HepG2 (cell line): ENCODE measurements at regions not wholly inside any gene's neighbourhood (a gene's known extent, or its start where the extent isn't known, plus 50 kb on each side); places are given as distances from the start of the nearest gene placed in this dataset.

Experiments
- ATAC-seq: fragments of 200-7000 bp; cut with Tn5 transposase; 3 replicates; pipeline ENCODE4 v1.9.1; 2020; ENCODE audit warnings: mild to moderate bottlenecking, moderate library complexity
- BruUV-seq: library from RNA; stranded (reverse); fragments of 400-500 nt; replicated peaks from 2 replicates; lab custom pipeline; 2021; lab: Mats Ljungman, UMichigan
- CTCF ChIA-PET: fragments of 300-600 bp; formaldehyde crosslinking; extraction: SDS; loops from one replicate; lab custom pipeline; 2021; ENCODE audit warnings: low total read pairs, inconsistent platforms, low intra/inter-chr PET ratio; lab: Yijun Ruan, JAX
- POLR2A ChIA-PET: fragments of 350-600 bp; sonication (Branson Sonifier 250); formaldehyde crosslinking; loops from one replicate; lab custom pipeline; 2020; ENCODE audit warnings: antibody characterized with exemption, inconsistent platforms; lab: Yijun Ruan, JAX
- DNase-seq: peaks from one replicate; pipeline ENCODE4 v3.0.0-alpha.2; 2015; ENCODE audit warnings: low spot score
- FAIRE-seq: peaks from 3 replicates; lab custom pipeline; 2011; peaks lifted over from hg19 to GRCh38; lab: Jason Lieb, UNC
- H2AFZ ChIP-seq: one replicate; pipeline ENCODE4 v1.6.1; 2011; ENCODE audit warnings: low read length, inconsistent platforms
- H3K27ac ChIP-seq: fragments of 300-600 bp; 3 replicates; pipeline ENCODE4 v1.8.0; 2011; ENCODE audit warnings: mixed run types, mild to moderate bottlenecking, mixed read lengths, low read length, inconsistent platforms; ENCODE audit not compliant: insufficient read depth; ENCODE audit errors: extremely low read length
- H3K27me3 ChIP-seq, 2 experiments: fragments of 200-600 bp in 1 of 2; 2 replicates in 1 of 2; 3 replicates in 1 of 2; pipeline versions ENCODE4 v1.6.0 to v1.8.0; 2011; ENCODE audit warnings: low read length in 2 of 2, mild to moderate bottlenecking in 2 of 2, moderate library complexity in 2 of 2, inconsistent platforms in 1 of 2; ENCODE audit not compliant: insufficient read depth in 2 of 2, control insufficient read depth in 1 of 2
- H3K36me3 ChIP-seq, 2 experiments: fragments of 200-600 bp in 1 of 2; replicated peaks in 1 of 2; 2 replicates in 1 of 2; 3 replicates in 1 of 2; pipeline versions ENCODE4 v1.5.1 to v1.8.0; 2011; ENCODE audit warnings: low read length in 2 of 2, inconsistent platforms in 1 of 2; ENCODE audit not compliant: insufficient read depth in 2 of 2, control insufficient read depth in 1 of 2
- H3K4me1 ChIP-seq: 2 replicates; pipeline ENCODE4 v1.5.1; 2012; ENCODE audit warnings: low read length, inconsistent platforms; ENCODE audit not compliant: insufficient read depth
- H3K4me2 ChIP-seq: 2 replicates; pipeline ENCODE4 v1.6.0; 2011; ENCODE audit warnings: low read depth, low read length, inconsistent platforms
- H3K4me3 ChIP-seq, 3 experiments: fragments of 200-600 bp in 1 of 3; sonication (generic), shearing (Covaris generic) in 1 of 3; replicated peaks in 1 of 3; 2 replicates each; pipeline ENCODE4 v1.5.1; 2011 to 2016; ENCODE audit warnings: low read length in 3 of 3, inconsistent platforms in 2 of 3, low read depth in 2 of 3, mild to moderate bottlenecking in 2 of 3, control low read depth in 1 of 3, mixed read lengths in 1 of 3; ENCODE audit not compliant: insufficient read depth in 1 of 3
- H3K79me2 ChIP-seq: one replicate; pipeline ENCODE4 v1.6.1; 2011; ENCODE audit warnings: low read length, inconsistent platforms; ENCODE audit not compliant: insufficient read depth
- H3K9ac ChIP-seq: 2 replicates; pipeline ENCODE4 v1.6.0; 2011; ENCODE audit warnings: mild to moderate bottlenecking, low read depth, low read length, inconsistent platforms; ENCODE audit not compliant: insufficient read depth
- H3K9me3 ChIP-seq: 2 replicates; pipeline ENCODE4 v1.5.1; 2012; ENCODE audit warnings: mild to moderate bottlenecking, low read length
- H4K20me1 ChIP-seq: 2 replicates; pipeline ENCODE4 v1.6.0; 2011; ENCODE audit warnings: inconsistent platforms, mild to moderate bottlenecking, low read length, moderate library complexity; ENCODE audit not compliant: insufficient read depth
- ATF1 ChIP-seq: IDR thresholded peaks from 2 replicates; pipeline ENCODE4 v1.6.1; 2016; ENCODE audit warnings: mild to moderate bottlenecking, control low read depth
- ATRX ChIP-seq: sonication (generic); formaldehyde crosslinking; IDR thresholded peaks from 2 replicates; pipeline ENCODE4 v1.4.0; 2020; ENCODE audit warnings: missing genetic modification reagents, borderline replicate concordance
- HMG20A ChIP-seq: IDR thresholded peaks from 2 replicates; pipeline ENCODE4 v1.6.1; 2016; ENCODE audit warnings: borderline replicate concordance
- ISL2 ChIP-seq: sonication (generic); formaldehyde crosslinking; IDR thresholded peaks from 2 replicates; pipeline ENCODE4 v1.5.0; 2020; ENCODE audit warnings: missing genetic modification reagents
- KDM5A ChIP-seq: fragments of 200-600 bp; sonication (generic); IDR thresholded peaks from 2 replicates; pipeline ENCODE4 v1.7.0; 2018; ENCODE audit warnings: antibody characterized with exemption, mild to moderate bottlenecking, low read length, borderline replicate concordance
- KLF6 ChIP-seq: IDR thresholded peaks from 2 replicates; pipeline ENCODE4 v1.8.0; 2016; ENCODE audit warnings: missing biosample characterization, missing genetic modification reagents
- PCBP1 ChIP-seq: fragments of 200-400 bp; formaldehyde crosslinking; IDR thresholded peaks from 2 replicates; pipeline ENCODE4 v1.6.1; 2017; ENCODE audit warnings: mild to moderate bottlenecking, low read depth, low read length, borderline replicate concordance
- TARDBP ChIP-seq: sonication (generic); formaldehyde crosslinking; IDR thresholded peaks from 2 replicates; pipeline ENCODE4 v1.8.0; 2022; ENCODE audit warnings: mild to moderate bottlenecking, missing genetic modification reagents
- TGIF2 ChIP-seq: IDR thresholded peaks from 2 replicates; pipeline ENCODE4 v1.6.1; 2016; ENCODE audit warnings: control low read depth, missing compliant biosample characterization
- XRCC5 ChIP-seq: fragments of 200-400 bp; formaldehyde crosslinking; optimal IDR thresholded peaks from 2 replicates; pipeline ENCODE3; 2017; ENCODE audit warnings: mild to moderate bottlenecking, low read length
- YY1 ChIP-seq: IDR thresholded peaks from 2 replicates; pipeline ENCODE4 v1.6.1; 2011; ENCODE audit warnings: low read length, low read depth, moderate library complexity, mild to moderate bottlenecking; ENCODE audit not compliant: insufficient read depth, insufficient replicate concordance
- ZFY ChIP-seq: sonication (generic); formaldehyde crosslinking; IDR thresholded peaks from 2 replicates; pipeline ENCODE4 v1.4.0; 2020; ENCODE audit warnings: missing genetic modification reagents
- ZNF329 ChIP-seq: sonication (generic); formaldehyde crosslinking; IDR thresholded peaks from 2 replicates; pipeline ENCODE4 v1.9.0; 2021; ENCODE audit warnings: low read depth, mild to moderate bottlenecking, missing genetic modification reagents
- ZNF672 ChIP-seq: sonication (generic); formaldehyde crosslinking; IDR thresholded peaks from 2 replicates; pipeline ENCODE4 v1.8.1; 2022; ENCODE audit warnings: missing genetic modification reagents
- WGBS: methylation state at CpG from one replicate; pipeline ENCODE4 v1.1.6; 2017; ENCODE audit warnings: low lambda C conversion rate; 5-methylcytosine and 5-hydroxymethylcytosine counted together
- in situ Hi-C: cut with HindIII; loops from 2 replicates; pipeline ENCODE4 v1.10.0; 2017; ENCODE audit warnings: low pct_unique_long_range_greater_than_20kb; ENCODE audit not compliant: extremely low pct_ligation_motif_present
- intact Hi-C: fragments of 100-400 bp; cut with micrococcal nuclease; formaldehyde crosslinking; loops from one replicate; pipeline ENCODE4 v1.10.0; 2022; ENCODE audit not compliant: unreplicated experiment
- TF ChIP-seq, protein P1 (sequence below): sonication (generic); formaldehyde crosslinking; IDR thresholded peaks from 2 replicates; pipeline ENCODE4 v1.4.0; 2020; ENCODE audit warnings: missing genetic modification reagents
- TF ChIP-seq, protein P2 (sequence below): sonication (generic); formaldehyde crosslinking; IDR thresholded peaks from 2 replicates; pipeline ENCODE4 v1.9.0; 2021; ENCODE audit warnings: missing genetic modification reagents, mild to moderate bottlenecking, borderline replicate concordance
- TF ChIP-seq, protein P3 (sequence below): sonication (generic); formaldehyde crosslinking; IDR thresholded peaks from 2 replicates; pipeline ENCODE4 v1.4.0; 2020; ENCODE audit warnings: missing genetic modification reagents, borderline replicate concordance

- no TSS peak for BruUV-seq
- Histone ChIP-seq H3K9me3 (no peaks in the 10 kb centered on the region), H2AFZ (no peak overlapping the region), H3K27ac (no peak overlapping the region), H3K4me3 (no peak overlapping the region), H3K9ac (no peak overlapping the region), H3K4me2 (no peak overlapping the region), H3K36me3 (no peaks in the 10 kb centered on the region), H3K4me1 (no peaks in the 10 kb centered on the region), H3K27me3 (no peaks in the 10 kb centered on the region), H4K20me1 (no peaks in the 10 kb centered on the region), H3K79me2 (no peaks in the 10 kb centered on the region)
- POLR2A ChIA-PET: no interaction called here
- FAIRE-seq (no peak), ATAC-seq (no peak), DNase-seq (no peak)
- CTCF ChIA-PET: no interaction called here
- TF ChIP-seq HMG20A (CRISPR knock-in tag) (no peak), PCBP1 (no peak), XRCC5 (no peak), YY1 (no peak), ISL2 (CRISPR knock-in tag) (no peak), ATF1 (CRISPR knock-in tag) (no peak), ZNF329 (no peak)
- WGBS: 6% methylated on average over 3 of the region's 5 CpGs
- in situ Hi-C loops (no loop called here), intact Hi-C loops (no loop called here)
These were observed 323.1 kb downstream of the FBXO8 start for GRCh38 chr4:173960398-173960797.

DNA sequence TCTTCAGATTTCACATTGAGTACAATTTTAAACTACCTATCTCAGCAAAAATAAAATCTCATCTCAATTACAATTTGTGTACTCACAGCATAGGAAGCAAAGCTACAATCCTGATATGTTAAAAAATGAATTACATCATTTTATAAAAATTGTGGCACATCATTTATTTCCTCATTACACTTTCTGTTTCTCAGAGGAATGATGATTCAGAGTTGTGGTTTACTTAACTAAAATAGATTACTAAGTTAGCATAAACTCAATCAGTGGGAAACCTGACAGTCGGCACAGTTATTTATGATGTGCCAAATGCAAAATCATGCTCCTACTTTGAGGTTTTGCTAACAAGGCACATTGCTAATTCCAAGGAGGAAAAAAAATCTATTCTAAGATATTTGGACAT lies 325.0 kb downstream of the FBXO8 start:
- no peak for FAIRE-seq
- WGBS: 4% methylated on average over 1 of the region's 1 CpG
- TF ChIP-seq ZFY (CRISPR knock-in tag) (no peak), KLF6 (CRISPR knock-in tag) (no peak), ZNF672 (CRISPR knock-in tag) (no peak), KDM5A (no peak), TARDBP (no peak), ATRX (CRISPR knock-in tag) (no peak), TGIF2 (no peak)
- TF ChIP-seq, protein P1, sequence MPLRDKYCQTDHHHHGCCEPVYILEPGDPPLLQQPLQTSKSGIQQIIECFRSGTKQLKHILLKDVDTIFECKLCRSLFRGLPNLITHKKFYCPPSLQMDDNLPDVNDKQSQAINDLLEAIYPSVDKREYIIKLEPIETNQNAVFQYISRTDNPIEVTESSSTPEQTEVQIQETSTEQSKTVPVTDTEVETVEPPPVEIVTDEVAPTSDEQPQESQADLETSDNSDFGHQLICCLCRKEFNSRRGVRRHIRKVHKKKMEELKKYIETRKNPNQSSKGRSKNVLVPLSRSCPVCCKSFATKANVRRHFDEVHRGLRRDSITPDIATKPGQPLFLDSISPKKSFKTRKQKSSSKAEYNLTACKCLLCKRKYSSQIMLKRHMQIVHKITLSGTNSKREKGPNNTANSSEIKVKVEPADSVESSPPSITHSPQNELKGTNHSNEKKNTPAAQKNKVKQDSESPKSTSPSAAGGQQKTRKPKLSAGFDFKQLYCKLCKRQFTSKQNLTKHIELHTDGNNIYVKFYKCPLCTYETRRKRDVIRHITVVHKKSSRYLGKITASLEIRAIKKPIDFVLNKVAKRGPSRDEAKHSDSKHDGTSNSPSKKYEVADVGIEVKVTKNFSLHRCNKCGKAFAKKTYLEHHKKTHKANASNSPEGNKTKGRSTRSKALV (CRISPR knock-in tag): no peak
- TF ChIP-seq, protein P2, sequence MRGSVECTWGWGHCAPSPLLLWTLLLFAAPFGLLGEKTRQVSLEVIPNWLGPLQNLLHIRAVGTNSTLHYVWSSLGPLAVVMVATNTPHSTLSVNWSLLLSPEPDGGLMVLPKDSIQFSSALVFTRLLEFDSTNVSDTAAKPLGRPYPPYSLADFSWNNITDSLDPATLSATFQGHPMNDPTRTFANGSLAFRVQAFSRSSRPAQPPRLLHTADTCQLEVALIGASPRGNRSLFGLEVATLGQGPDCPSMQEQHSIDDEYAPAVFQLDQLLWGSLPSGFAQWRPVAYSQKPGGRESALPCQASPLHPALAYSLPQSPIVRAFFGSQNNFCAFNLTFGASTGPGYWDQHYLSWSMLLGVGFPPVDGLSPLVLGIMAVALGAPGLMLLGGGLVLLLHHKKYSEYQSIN (CRISPR knock-in tag): no peak
- TF ChIP-seq, protein P3, sequence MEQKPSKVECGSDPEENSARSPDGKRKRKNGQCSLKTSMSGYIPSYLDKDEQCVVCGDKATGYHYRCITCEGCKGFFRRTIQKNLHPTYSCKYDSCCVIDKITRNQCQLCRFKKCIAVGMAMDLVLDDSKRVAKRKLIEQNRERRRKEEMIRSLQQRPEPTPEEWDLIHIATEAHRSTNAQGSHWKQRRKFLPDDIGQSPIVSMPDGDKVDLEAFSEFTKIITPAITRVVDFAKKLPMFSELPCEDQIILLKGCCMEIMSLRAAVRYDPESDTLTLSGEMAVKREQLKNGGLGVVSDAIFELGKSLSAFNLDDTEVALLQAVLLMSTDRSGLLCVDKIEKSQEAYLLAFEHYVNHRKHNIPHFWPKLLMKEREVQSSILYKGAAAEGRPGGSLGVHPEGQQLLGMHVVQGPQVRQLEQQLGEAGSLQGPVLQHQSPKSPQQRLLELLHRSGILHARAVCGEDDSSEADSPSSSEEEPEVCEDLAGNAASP: no peak

More for the DNA sequence above, 325.0 kb downstream of the FBXO8 start:
- no peaks in the 10 kb centered on the region for H4K20me1 ChIP-seq
- H3K4me3 ChIP-seq: no peak overlapping the region
- H2AFZ ChIP-seq: no peak overlapping the region
- in situ Hi-C loops: no loop called here
- H3K4me1 ChIP-seq: no peaks in the 10 kb centered on the region
- DNase-seq (no peak), ATAC-seq (no peak)
- intact Hi-C loops: no loop called here
- no peaks in the 10 kb centered on the region for H3K36me3 ChIP-seq
- H3K4me2 ChIP-seq: no peak overlapping the region
- ChIA-PET POLR2A (no interaction called here), CTCF (no interaction called here)
- no peak overlapping the region for H3K27ac ChIP-seq
- no peak overlapping the region for H3K9ac ChIP-seq
- BruUV-seq: no TSS peak
- H3K79me2 ChIP-seq: no peaks in the 10 kb centered on the region
- H3K27me3 ChIP-seq: no peaks in the 10 kb centered on the region
- no peaks in the 10 kb centered on the region for H3K9me3 ChIP-seq
